ENCODE measurements at regions not wholly inside any gene's neighbourhood (a gene's known extent, or its start where the extent isn't known, plus 50 kb on each side); places are given as distances from the start of the nearest gene placed in this dataset.

DNA sequence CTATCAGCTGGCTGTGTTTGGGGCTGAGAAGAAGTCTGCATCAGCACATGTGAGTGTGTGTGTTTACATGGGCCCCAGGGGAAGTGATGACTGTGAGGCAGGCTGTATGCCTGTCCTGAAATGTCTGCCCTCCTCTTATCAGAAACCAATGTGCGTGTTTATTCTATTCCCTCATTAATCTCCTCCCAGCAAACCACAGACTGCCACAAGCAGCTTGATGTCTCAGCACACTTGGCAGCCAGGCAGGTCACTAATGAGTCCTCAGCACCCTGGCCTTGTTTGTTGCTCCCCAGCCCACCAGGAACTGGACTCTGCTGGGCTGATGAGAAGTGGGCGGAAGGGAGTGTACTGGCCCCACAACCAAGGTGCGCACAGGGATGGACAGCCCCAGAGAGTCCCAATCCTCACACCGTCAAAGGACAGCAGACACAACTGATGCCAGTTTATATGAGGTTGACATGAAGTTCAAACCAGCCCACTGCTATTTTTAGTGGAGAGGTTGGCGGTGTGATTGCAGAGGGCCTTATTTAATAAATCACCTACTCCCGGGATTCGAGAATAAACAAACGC, 225.8 kb downstream of the ETS1 start:
- ATAC-seq (peak; percentile 21), DNase-seq (peak in 2 of 4 donors; percentile 20 to 55)
- intact Hi-C loops (cut with DNase I) = no loop called here
- H3K36me3 ChIP-seq = no peaks in the 10 kb centered on the region
- H3K9me3 ChIP-seq = no peaks in the 10 kb centered on the region
- TF ChIP-seq, protein P1, sequence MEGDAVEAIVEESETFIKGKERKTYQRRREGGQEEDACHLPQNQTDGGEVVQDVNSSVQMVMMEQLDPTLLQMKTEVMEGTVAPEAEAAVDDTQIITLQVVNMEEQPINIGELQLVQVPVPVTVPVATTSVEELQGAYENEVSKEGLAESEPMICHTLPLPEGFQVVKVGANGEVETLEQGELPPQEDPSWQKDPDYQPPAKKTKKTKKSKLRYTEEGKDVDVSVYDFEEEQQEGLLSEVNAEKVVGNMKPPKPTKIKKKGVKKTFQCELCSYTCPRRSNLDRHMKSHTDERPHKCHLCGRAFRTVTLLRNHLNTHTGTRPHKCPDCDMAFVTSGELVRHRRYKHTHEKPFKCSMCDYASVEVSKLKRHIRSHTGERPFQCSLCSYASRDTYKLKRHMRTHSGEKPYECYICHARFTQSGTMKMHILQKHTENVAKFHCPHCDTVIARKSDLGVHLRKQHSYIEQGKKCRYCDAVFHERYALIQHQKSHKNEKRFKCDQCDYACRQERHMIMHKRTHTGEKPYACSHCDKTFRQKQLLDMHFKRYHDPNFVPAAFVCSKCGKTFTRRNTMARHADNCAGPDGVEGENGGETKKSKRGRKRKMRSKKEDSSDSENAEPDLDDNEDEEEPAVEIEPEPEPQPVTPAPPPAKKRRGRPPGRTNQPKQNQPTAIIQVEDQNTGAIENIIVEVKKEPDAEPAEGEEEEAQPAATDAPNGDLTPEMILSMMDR (IDR thresholded peaks at IDR 0.05) = no peak
- no peak overlapping the region for H3K4me3 ChIP-seq
- no peaks in the 10 kb centered on the region for H3K4me1 ChIP-seq
- no peaks in the 10 kb centered on the region for H3K27me3 ChIP-seq
- H3K27ac ChIP-seq = no peak overlapping the region

DNA sequence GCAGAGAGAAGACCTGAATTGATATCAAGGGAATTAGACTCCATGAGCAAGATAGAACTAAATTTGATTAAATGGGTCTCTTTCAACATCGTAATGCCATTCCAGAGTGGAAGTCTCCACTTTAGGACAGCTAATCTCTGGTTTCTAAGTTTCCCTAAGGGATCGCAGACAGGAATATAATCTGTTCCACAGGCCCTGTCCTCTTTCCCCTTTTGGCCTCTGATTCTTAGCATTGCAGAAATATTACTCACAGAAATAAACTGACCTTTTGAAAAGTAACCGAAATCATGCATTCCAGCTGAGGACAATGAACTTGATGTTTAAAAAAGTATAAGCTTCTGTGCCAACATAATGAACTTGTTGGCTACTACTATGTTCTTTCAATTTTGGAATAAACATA, 227.8 kb downstream of the ETS1 start:
- no peak overlapping the region for H3K4me3 ChIP-seq
- TF ChIP-seq, protein P1 (IDR thresholded peaks at IDR 0.05) = no peak
- ATAC-seq = no peak

DNA sequence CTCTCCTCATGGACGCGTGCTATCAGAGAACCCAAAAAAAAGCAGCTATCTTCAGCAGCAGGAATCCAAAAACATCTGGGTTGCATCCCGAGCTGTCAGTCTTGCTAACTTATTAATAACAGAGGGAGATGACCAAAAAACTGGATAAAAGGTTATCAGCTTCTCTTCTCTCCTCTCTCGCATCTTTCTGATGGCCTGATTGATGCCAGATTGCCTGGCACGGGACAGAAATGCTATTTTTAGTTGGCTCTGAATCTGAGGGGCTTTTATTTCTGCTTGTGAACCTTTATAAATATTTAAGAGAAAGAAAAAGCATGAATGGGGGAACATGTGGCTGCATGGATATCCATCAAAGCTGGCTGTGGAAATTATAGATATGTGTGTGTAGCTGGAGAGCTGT, 230.3 kb downstream of the ETS1 start:
- TF ChIP-seq, protein P1 (IDR thresholded peaks at IDR 0.05) = no peak
- no peak overlapping the region for H3K27ac ChIP-seq
- no peaks in the 10 kb centered on the region for H3K4me1 ChIP-seq
- no peak for ATAC-seq
- H3K36me3 ChIP-seq = no peaks in the 10 kb centered on the region
- intact Hi-C loops (cut with DNase I) = no loop called here
- no peaks in the 10 kb centered on the region for H3K9me3 ChIP-seq
- no peak overlapping the region for H3K4me3 ChIP-seq
- no peak for DNase-seq
- no peaks in the 10 kb centered on the region for H3K27me3 ChIP-seq

More for the DNA sequence above, 227.8 kb downstream of the ETS1 start:
- no peak overlapping the region for H3K27ac ChIP-seq
- H3K4me1 ChIP-seq = no peaks in the 10 kb centered on the region
- no peaks in the 10 kb centered on the region for H3K9me3 ChIP-seq
- no peaks in the 10 kb centered on the region for H3K27me3 ChIP-seq
- no peak for DNase-seq
- intact Hi-C loops (cut with DNase I) = no loop called here
- no peaks in the 10 kb centered on the region for H3K36me3 ChIP-seq

DNA sequence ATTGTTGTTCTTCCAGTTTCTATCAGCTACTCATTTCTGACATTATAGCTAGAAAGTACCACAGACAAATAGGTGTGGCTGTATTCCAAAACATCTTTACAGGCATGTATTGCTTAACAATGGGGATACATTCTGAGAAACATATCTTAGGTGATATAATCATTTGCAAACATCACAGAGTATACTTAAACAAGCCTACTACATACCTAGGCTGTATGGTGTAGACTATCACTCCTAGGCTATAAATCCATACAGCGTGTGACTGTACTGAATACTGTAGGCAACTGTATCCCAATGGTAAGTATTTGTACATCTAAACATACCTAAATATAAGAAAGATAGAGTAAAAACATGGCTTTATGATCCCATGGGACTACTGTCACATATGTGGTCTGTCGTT, 231.8 kb downstream of the ETS1 start:
- Histone ChIP-seq H3K9me3 (no peaks in the 10 kb centered on the region), H3K27me3 (no peaks in the 10 kb centered on the region), H3K27ac (no peak overlapping the region), H3K4me3 (no peak overlapping the region), H3K36me3 (no peaks in the 10 kb centered on the region), H3K4me1 (no peaks in the 10 kb centered on the region)
- DNase-seq = no peak
- no peak for ATAC-seq
- intact Hi-C loops (cut with DNase I) = no loop called here
- TF ChIP-seq, protein P1 (IDR thresholded peaks at IDR 0.05) = no peak

DNA sequence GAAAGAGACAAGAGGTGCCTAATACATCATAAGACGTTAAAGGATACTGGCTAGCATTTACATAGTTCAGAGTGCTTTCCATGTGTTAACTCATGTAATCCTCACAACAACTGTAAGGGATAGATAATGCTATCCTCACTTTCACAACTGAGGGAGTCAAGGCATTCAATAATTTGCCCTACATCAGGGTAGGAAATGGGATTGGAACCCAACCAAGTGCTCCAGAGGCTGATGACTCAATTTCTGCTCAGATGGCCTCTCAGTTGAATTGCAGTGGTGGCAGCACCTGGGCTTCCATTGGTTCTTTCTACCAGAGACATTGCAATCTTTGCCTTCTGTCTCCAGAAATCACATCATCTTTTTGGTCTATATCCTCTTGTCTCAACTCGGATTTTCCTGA, 232.9 kb downstream of the ETS1 start:
- DNase-seq (no peak), ATAC-seq (no peak)
- TF ChIP-seq, protein P1 (IDR thresholded peaks at IDR 0.05) = no peak
- intact Hi-C loops (cut with DNase I) = no loop called here
- H3K4me1 ChIP-seq = no peaks in the 10 kb centered on the region
- H3K27me3 ChIP-seq = no peaks in the 10 kb centered on the region
- no peaks in the 10 kb centered on the region for H3K36me3 ChIP-seq
- H3K27ac ChIP-seq = no peak overlapping the region
- no peak overlapping the region for H3K4me3 ChIP-seq
- H3K9me3 ChIP-seq = no peaks in the 10 kb centered on the region
